PC-9 (cell line): ENCODE measurements at regions not wholly inside any gene's neighbourhood (a gene's known extent, or its start where the extent isn't known, plus 50 kb on each side); places are given as distances from the start of the nearest gene placed in this dataset.

Experiments used
- BruUV-seq: library from RNA; stranded (reverse); fragments of 400-500 nt; replicated peaks from 2 replicates; lab custom pipeline; 2021; lab: Mats Ljungman, UMichigan
- CTCF ChIA-PET: fragments of 300-600 bp; sonication (Branson Sonifier 250); formaldehyde crosslinking; loops from one replicate; lab custom pipeline; 2022; ENCODE audit warnings: antibody characterized with exemption; lab: Charles Lee
- POLR2A ChIA-PET: fragments of 300-600 bp; sonication (Branson Sonifier 250); formaldehyde crosslinking; loops from one replicate; lab custom pipeline; 2022; ENCODE audit warnings: antibody characterized with exemption; ENCODE audit not compliant: unreplicated experiment; lab: Charles Lee
- DNase-seq, 2 experiments: peaks; one replicate each; pipeline versions ENCODE4 v3.0.0 to v3.0.0-alpha.2; 2015 to 2022; ENCODE audit warnings: mixed read lengths in 1 of 2
- H2AFZ ChIP-seq: fragments of 200-600 bp; sonication (generic); 2 replicates; pipeline ENCODE4 v1.8.1; 2017; ENCODE audit warnings: antibody characterized with exemption
- H3F3A ChIP-seq: fragments of 200-600 bp; sonication (generic); 2 replicates; pipeline ENCODE4 v1.8.1; 2017; ENCODE audit warnings: antibody characterized with exemption, mild to moderate bottlenecking, low read depth; ENCODE audit not compliant: insufficient read depth
- H3K27ac ChIP-seq: fragments of 200-600 bp; sonication (generic); 2 replicates; pipeline ENCODE4 v1.6.1; 2016; ENCODE audit warnings: mixed run types
- H3K27me3 ChIP-seq: fragments of 200-600 bp; sonication (generic); 2 replicates; pipeline ENCODE4 v1.6.1; 2016; ENCODE audit warnings: low read depth, mixed run types; ENCODE audit not compliant: insufficient read depth
- H3K36me3 ChIP-seq: fragments of 200-600 bp; sonication (generic); 2 replicates; pipeline ENCODE4 v1.6.1; 2016; ENCODE audit warnings: low read depth, mixed run types
- H3K4me1 ChIP-seq: fragments of 200-600 bp; sonication (generic); replicated peaks from 2 replicates; pipeline ENCODE4 v1.6.1; 2016; ENCODE audit warnings: mixed run types; ENCODE audit not compliant: insufficient read depth
- H3K4me2 ChIP-seq: fragments of 200-600 bp; sonication (generic); 2 replicates; pipeline ENCODE4 v1.6.1; 2017; ENCODE audit warnings: mixed run types
- H3K4me3 ChIP-seq: fragments of 200-600 bp; sonication (generic); 2 replicates; pipeline ENCODE4 v1.6.1; 2016; ENCODE audit warnings: mixed run types
- H3K79me2 ChIP-seq: fragments of 200-600 bp; sonication (generic); 2 replicates; pipeline ENCODE4 v1.6.1; 2017; ENCODE audit warnings: low read depth, mixed run types
- H3K9me2 ChIP-seq: fragments of 200-600 bp; sonication (generic); 2 replicates; pipeline ENCODE4 v1.8.1; 2017; ENCODE audit warnings: mild to moderate bottlenecking; ENCODE audit not compliant: insufficient read depth
- H3K9me3 ChIP-seq: fragments of 200-600 bp; sonication (generic); 2 replicates; pipeline ENCODE4 v1.8.1; 2016; ENCODE audit warnings: low read depth; ENCODE audit not compliant: insufficient read depth
- H4K20me1 ChIP-seq: fragments of 200-600 bp; sonication (generic); 2 replicates; pipeline ENCODE4 v1.8.1; 2017; ENCODE audit not compliant: insufficient read depth
- EZH2 ChIP-seq: fragments of 200-600 bp; sonication (generic); IDR thresholded peaks from 2 replicates; pipeline ENCODE4 v1.8.0; 2017; ENCODE audit warnings: antibody characterized with exemption, low read depth
- intact Hi-C: fragments of 100-400 bp; cut with micrococcal nuclease; formaldehyde crosslinking; loops from one replicate; pipeline ENCODE4 v1.10.0; 2022; ENCODE audit not compliant: unreplicated experiment
- TF ChIP-seq, protein P1 (sequence below): fragments of 200-600 bp; sonication (generic); conservative IDR thresholded peaks from 2 replicates; pipeline ENCODE4 v1.6.1; 2017; ENCODE audit warnings: mixed run types, antibody characterized with exemption, mild to moderate bottlenecking, moderate library complexity

DNA sequence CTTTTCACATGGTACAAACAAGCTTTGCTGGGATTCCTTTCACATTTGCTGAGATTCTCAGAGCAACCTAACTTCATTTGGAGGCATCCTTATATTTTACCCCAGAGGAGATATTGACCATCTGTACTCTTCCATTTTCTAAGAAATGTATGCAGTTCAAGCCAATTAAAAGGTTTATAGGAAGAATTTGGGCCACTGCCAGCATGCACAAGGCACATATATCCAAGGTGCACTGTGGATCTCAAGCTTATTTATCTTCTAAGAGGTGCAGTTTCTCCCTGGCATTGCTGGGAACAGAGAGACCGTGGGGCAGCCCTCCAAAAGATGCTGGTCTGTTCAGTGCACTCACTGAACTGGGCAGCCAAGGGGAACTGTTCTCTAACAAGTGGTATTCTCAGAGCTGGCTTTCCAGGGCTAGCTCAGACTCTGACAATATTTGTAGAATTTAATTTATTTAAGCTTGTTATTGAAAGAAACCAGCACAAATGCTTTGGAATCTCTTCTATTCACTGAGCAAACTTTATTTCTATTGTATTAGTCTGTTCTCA is 213.3 kb downstream of the TENT4A start:
- no peak overlapping the region for H3K4me3 ChIP-seq

DNA sequence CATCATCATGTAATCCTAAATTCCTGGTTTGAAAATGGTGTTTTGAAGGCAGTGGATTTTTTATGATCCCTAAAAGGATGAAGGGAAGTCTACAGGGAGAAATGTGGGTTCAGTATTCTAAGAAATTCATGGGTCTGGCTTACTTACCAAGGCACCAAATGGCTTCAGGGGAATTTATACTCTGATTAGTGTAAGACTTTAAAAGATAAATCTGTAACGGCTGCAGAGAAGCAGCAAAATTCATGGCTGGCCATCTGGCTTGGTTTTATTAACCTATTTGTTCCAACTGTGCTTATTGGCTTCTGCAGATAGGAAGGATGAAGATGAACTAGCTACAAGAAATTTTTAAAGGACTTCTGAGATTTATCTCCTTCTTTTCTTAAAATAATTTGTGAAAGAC is 222.8 kb downstream of the TENT4A start:
- no TSS peak for BruUV-seq
- H3K27ac ChIP-seq: no peak overlapping the region
- peaks cover 27% of the 10 kb centered on the region; the same call in 1 of the 2 replicates for H3K27me3 ChIP-seq

More for the DNA sequence above, 213.3 kb downstream of the TENT4A start:
- intact Hi-C loops: no loop called here
- Histone ChIP-seq H3K9me3 (no peaks in the 10 kb centered on the region), H3K27me3 (peaks cover 5% of the 10 kb centered on the region; the same call in 1 of the 2 replicates), H2AFZ (no peak overlapping the region), H3K9me2 (no peaks in the 10 kb centered on the region; the same call in 1 of the 2 replicates), H4K20me1 (no peaks in the 10 kb centered on the region), H3K79me2 (no peaks in the 10 kb centered on the region), H3K4me2 (no peak overlapping the region), H3K27ac (no peak overlapping the region), H3K4me1 (no peaks in the 10 kb centered on the region), H3F3A (no peaks in the 10 kb centered on the region), H3K36me3 (no peaks in the 10 kb centered on the region)
- ChIA-PET POLR2A (no interaction called here), CTCF (no interaction called here)
- no TSS peak for BruUV-seq
- TF ChIP-seq, protein P1, sequence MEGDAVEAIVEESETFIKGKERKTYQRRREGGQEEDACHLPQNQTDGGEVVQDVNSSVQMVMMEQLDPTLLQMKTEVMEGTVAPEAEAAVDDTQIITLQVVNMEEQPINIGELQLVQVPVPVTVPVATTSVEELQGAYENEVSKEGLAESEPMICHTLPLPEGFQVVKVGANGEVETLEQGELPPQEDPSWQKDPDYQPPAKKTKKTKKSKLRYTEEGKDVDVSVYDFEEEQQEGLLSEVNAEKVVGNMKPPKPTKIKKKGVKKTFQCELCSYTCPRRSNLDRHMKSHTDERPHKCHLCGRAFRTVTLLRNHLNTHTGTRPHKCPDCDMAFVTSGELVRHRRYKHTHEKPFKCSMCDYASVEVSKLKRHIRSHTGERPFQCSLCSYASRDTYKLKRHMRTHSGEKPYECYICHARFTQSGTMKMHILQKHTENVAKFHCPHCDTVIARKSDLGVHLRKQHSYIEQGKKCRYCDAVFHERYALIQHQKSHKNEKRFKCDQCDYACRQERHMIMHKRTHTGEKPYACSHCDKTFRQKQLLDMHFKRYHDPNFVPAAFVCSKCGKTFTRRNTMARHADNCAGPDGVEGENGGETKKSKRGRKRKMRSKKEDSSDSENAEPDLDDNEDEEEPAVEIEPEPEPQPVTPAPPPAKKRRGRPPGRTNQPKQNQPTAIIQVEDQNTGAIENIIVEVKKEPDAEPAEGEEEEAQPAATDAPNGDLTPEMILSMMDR: no peak
- no peak for TF ChIP-seq EZH2
- no peak for DNase-seq

DNA sequence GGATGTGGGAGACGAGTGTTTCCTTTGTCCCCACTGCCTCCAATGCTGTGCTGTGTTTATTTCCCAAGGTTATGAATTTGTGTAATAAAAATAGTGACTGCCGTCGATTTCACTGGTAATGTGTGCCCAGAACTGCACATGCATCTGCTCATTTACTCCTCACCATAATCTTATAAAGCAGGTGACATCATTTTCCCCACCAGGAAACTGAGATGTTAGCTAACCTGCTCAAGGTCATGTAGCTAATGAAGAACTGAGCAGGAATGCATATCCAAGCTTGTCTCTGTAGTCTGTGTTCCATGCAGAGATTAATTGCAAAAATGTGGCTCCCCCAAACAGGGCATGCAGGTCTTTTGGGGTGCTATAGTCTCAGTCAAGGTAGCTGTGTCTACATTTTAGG is 224.4 kb downstream of the TENT4A start:
- BruUV-seq: no TSS peak
- Histone ChIP-seq H3K9me2 (no peaks in the 10 kb centered on the region), H3K4me3 (no peak overlapping the region), H3K27ac (no peak overlapping the region), H2AFZ (no peak overlapping the region), H3K79me2 (no peaks in the 10 kb centered on the region), H3K36me3 (no peaks in the 10 kb centered on the region), H3K4me2 (no peak overlapping the region), H3K27me3 (peaks cover 27% of the 10 kb centered on the region; the same call in 1 of the 2 replicates), H4K20me1 (no peaks in the 10 kb centered on the region), H3F3A (no peaks in the 10 kb centered on the region), H3K9me3 (no peaks in the 10 kb centered on the region), H3K4me1 (no peaks in the 10 kb centered on the region)
- CTCF ChIA-PET: no interaction called here
- no peak for DNase-seq
- intact Hi-C loops: no loop called here
- POLR2A ChIA-PET: no interaction called here
- TF ChIP-seq, protein P1: no peak
- TF ChIP-seq EZH2: no peak

More for the DNA sequence above, 222.8 kb downstream of the TENT4A start:
- H3K9me2 ChIP-seq: no peaks in the 10 kb centered on the region
- no peak overlapping the region for H2AFZ ChIP-seq
- H3K4me2 ChIP-seq: no peak overlapping the region
- H3K79me2 ChIP-seq: no peaks in the 10 kb centered on the region
- H3K4me3 ChIP-seq: no peak overlapping the region
- intact Hi-C loops: no loop called here
- H4K20me1 ChIP-seq: no peaks in the 10 kb centered on the region; the same call in 1 of the 2 replicates
- CTCF ChIA-PET: no interaction called here
- H3K9me3 ChIP-seq: no peaks in the 10 kb centered on the region
- H3K4me1 ChIP-seq: no peaks in the 10 kb centered on the region
- POLR2A ChIA-PET: no interaction called here
- TF ChIP-seq, protein P1: no peak
- no peak for TF ChIP-seq EZH2
- no peaks in the 10 kb centered on the region for H3F3A ChIP-seq
- H3K36me3 ChIP-seq: no peaks in the 10 kb centered on the region
- no peak for DNase-seq
